GM13977 (cell line): ENCODE measurements at regions not wholly inside any gene's neighbourhood (a gene's known extent, or its start where the extent isn't known, plus 50 kb on each side); places are given as distances from the start of the nearest gene placed in this dataset.

Experiments
- DNase-seq: peaks from one replicate; pipeline ENCODE4 v3.0.0; 2012; ENCODE audit warnings: low spot score
- CTCF ChIP-seq: IDR thresholded peaks from 2 replicates; pipeline ENCODE4 v1.5.1; 2012; ENCODE audit warnings: mild to moderate bottlenecking, control low read depth; ENCODE audit not compliant: insufficient read depth; ENCODE audit errors: extremely low read depth, missing control alignments
- in situ Hi-C: fragments of 300-500 bp; cut with MboI; formaldehyde crosslinking; loops from one replicate; pipeline ENCODE4 v1.12.0; 2022; ENCODE audit warnings: low sequenced_read_pairs, low pct_unique_long_range_greater_than_20kb, mixed read lengths, inconsistent platforms; ENCODE audit not compliant: unreplicated experiment

DNA sequence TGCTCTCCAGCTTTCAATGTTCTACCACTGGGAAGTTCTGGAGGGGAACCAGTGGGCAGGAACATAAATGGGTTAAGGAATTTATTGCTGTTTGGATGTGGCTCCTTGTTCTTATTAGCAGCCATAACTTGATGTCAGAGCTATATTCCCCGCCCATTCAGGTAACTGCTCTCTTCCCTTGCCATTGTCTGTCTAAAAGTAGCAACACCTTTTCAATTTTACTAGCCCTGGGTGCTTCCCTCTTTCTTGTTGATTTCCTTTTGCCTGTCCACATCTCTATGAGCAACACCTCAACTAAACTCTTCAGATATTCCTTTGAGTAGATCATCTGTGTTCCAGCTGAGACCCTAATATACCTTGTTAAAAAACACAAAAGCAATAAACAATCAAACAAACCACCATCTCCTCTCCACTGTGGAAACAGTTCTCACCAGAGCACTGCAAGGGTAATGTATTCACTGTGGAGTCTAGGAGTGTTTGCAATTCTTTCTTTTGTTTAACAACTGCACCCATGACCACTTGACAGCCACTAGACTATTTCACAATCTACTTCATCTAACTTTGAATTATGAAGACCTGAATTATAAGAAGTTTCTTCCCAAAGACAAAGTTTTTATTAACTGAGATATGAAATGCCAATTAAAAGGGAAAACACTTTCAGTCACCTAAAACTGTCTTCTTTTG lies 436.7 kb downstream of the IPMK start:
- in situ Hi-C loops: no loop called here
- TF ChIP-seq CTCF: no peak
- DNase-seq: no peak

DNA sequence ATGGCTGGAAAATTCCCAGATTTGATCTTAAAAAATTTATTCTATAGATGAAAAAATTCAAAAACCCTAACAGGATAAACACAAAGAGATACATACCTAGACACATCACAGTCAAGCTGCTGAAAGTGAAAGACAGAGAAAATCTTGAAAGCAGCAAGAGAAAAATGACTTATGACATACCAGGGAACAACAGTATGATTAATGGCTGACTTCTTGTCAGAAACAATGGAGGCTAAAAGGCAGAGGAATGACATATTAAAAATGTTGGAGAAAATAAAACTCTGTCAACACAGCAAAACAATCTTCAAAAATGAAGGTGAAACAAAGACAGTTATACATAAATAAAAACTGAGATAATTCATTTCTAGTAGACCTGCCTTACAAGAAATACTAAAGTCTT lies 442.7 kb downstream of the IPMK start:
- in situ Hi-C loops: no loop called here
- no peak for TF ChIP-seq CTCF
- no peak for DNase-seq

DNA sequence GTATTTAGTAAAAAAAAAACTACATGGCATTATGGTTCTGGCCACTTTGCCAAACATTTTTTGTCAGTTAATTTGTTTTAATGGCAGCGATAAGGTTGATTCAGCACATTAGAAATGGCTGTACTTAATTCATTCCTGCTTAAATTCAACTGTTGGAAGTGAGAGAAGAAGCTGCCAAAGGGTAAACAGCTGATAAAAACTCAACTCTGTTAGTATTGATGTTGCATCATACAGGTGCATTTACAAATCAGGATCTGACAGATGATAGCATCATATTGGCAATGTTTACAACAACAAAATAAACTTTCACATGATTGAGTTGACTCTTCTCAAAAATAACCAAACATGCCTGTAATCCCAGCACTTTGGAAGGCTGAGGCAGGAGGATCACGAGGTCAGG lies 444.3 kb downstream of the IPMK start:
- no peak for DNase-seq
- TF ChIP-seq CTCF: no peak
- in situ Hi-C loops: no loop called here

DNA sequence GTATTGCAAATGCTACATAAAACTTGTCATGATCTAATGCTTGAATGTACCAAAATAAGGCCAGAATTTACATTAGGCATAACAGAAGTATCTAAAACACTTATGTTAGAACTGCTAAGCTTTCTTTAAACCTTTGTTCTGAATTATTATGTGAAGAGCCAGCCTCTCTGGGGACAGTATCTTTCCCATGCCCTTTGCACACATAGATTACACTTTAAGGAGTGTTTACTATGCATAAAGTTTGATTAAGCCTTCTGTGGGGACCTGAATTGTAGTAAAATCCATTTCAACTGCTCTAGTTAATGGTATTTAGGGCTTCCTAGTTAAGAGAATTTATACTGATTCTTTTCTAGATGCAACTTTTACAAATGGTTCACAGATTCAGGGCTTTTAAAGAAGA lies 444.7 kb downstream of the IPMK start:
- no peak for DNase-seq
- no peak for TF ChIP-seq CTCF
- in situ Hi-C loops: no loop called here

- no peak for TF ChIP-seq CTCF
- in situ Hi-C loops: no loop called here
- DNase-seq: no peak
Observed at GRCh38 chr10:57818522-57818921, 449.2 kb downstream of the IPMK start.

DNA sequence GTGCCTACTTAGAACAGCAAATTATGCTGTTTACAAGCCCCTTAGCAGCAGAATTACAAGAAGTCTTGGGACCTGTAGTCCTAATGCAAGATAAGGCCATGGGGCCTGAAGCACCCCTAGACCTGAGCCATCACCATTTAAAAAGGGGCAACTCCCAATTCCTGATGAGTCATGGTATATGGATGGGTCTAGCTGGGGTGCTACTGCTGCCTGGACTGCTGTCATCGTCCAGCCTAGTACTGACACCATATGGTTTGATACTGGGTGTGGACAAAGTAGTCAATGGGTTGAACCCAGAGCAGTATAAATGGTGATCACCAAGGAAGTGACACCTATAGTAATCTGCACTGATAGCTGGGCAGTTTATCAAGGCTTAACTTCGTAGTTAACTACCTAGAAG lies 450.0 kb downstream of the IPMK start:
- TF ChIP-seq CTCF: no peak
- in situ Hi-C loops: no loop called here
- DNase-seq: no peak
